K562 (cell line): ENCODE measurements at regions not wholly inside any gene's neighbourhood (a gene's known extent, or its start where the extent isn't known, plus 50 kb on each side); places are given as distances from the start of the nearest gene placed in this dataset.
A peak's percentile ranks its signal among the peaks of the same experiment; 100 is the strongest.

Source experiments
- ATAC-seq: fragments of 200-7000 bp; cut with Tn5 transposase; 3 replicates; pipeline ENCODE4 v1.9.1; 2020; ENCODE audit warnings: moderate library complexity
- BruUV-seq: library from RNA; stranded (reverse); fragments of 400-500 nt; replicated peaks from 2 replicates; lab custom pipeline; 2021; lab: Mats Ljungman, UMichigan
- CTCF ChIA-PET: fragments of 300-600 bp; formaldehyde crosslinking; extraction: SDS; loops from one replicate; lab custom pipeline; 2021; ENCODE audit warnings: low intra/inter-chr PET ratio; lab: Yijun Ruan, JAX
- POLR2A ChIA-PET: fragments of 300-600, 350-650 bp; sonication (Branson Sonifier 250); formaldehyde crosslinking; extraction: SDS; loops from one replicate; lab custom pipeline; 2021; ENCODE audit warnings: antibody characterized with exemption, inconsistent platforms; lab: Yijun Ruan, JAX
- DNase-seq, 4 experiments: peaks; one replicate each; pipeline versions ENCODE4 v3.0.0 to v3.0.0-alpha.2; 2011 to 2018; ENCODE audit warnings: low spot score in 3 of 4, mixed read lengths in 3 of 4; ENCODE audit errors: extremely low read depth in 1 of 4
- FAIRE-seq: peaks from 2 replicates; lab custom pipeline; 2011; peaks lifted over from hg19 to GRCh38; lab: Jason Lieb, UNC
- H2AFZ ChIP-seq: 2 replicates; pipeline ENCODE4 v1.6.0; 2011; ENCODE audit warnings: low read depth, low read length, control low read depth, inconsistent platforms
- H3K27ac ChIP-seq: fragments of 200-600 bp; 3 replicates; pipeline ENCODE4 v1.8.0; 2011; ENCODE audit warnings: low read depth, mild to moderate bottlenecking, control low read depth, inconsistent platforms, low read length, moderate library complexity, mixed read lengths; ENCODE audit errors: extremely low read depth
- H3K27me3 ChIP-seq, 2 experiments: fragments of 300-600 bp in 1 of 2; 2 replicates in 1 of 2; 3 replicates in 1 of 2; pipeline versions ENCODE4 v1.6.0 to v1.8.0; 2011; ENCODE audit warnings: inconsistent platforms in 2 of 2, low read length in 2 of 2, mild to moderate bottlenecking in 1 of 2, mixed read lengths in 1 of 2, moderate library complexity in 1 of 2; ENCODE audit not compliant: control insufficient read depth in 2 of 2, insufficient read depth in 2 of 2
- H3K36me3 ChIP-seq: fragments of 300-600 bp; 3 replicates; pipeline ENCODE4 v1.8.0; 2011; ENCODE audit warnings: mild to moderate bottlenecking, low read length, inconsistent platforms; ENCODE audit not compliant: control insufficient read depth, insufficient read depth
- H3K4me1 ChIP-seq, 2 experiments: fragments of 200-600 bp in 1 of 2; replicated peaks in 1 of 2; 2 replicates in 1 of 2; 3 replicates in 1 of 2; pipeline versions ENCODE4 v1.5.1 to v1.8.0; 2011; ENCODE audit warnings: inconsistent platforms in 2 of 2, low read length in 2 of 2, mild to moderate bottlenecking in 1 of 2, mixed read lengths in 1 of 2, moderate library complexity in 1 of 2; ENCODE audit not compliant: control insufficient read depth in 2 of 2, insufficient read depth in 2 of 2
- H3K4me2 ChIP-seq: 2 replicates; pipeline ENCODE4 v1.6.1; 2011; ENCODE audit warnings: low read length, control low read depth, inconsistent platforms, mixed read lengths; ENCODE audit not compliant: insufficient read depth
- H3K4me3 ChIP-seq: fragments of 200-600 bp; sonication (generic), shearing (Covaris generic); 2 replicates; pipeline ENCODE4 v1.5.1; 2016; ENCODE audit warnings: control low read depth, inconsistent platforms
- H3K79me2 ChIP-seq: fragments of 200-600 bp; 3 replicates; pipeline ENCODE4 v1.8.0; 2011; ENCODE audit warnings: low read length, inconsistent platforms; ENCODE audit not compliant: control insufficient read depth, insufficient read depth
- H3K9ac ChIP-seq, 2 experiments: 2 replicates each; pipeline versions ENCODE4 v1.6.0 to v1.6.1; 2011; ENCODE audit warnings: low read depth in 2 of 2, low read length in 2 of 2, control low read depth in 1 of 2, inconsistent platforms in 1 of 2, mild to moderate bottlenecking in 1 of 2, mixed read lengths in 1 of 2; ENCODE audit not compliant: insufficient read depth in 1 of 2
- H3K9me1 ChIP-seq: one replicate; pipeline ENCODE4 v1.6.0; 2011; ENCODE audit warnings: inconsistent platforms, mild to moderate bottlenecking, low read length, moderate library complexity; ENCODE audit not compliant: control insufficient read depth, insufficient read depth
- H3K9me3 ChIP-seq: replicated peaks from 2 replicates; pipeline ENCODE4 v1.5.1; 2011; ENCODE audit warnings: low read depth, low read length, inconsistent platforms; ENCODE audit not compliant: control insufficient read depth, insufficient read depth
- H4K20me1 ChIP-seq: replicated peaks from 2 replicates; pipeline ENCODE4 v1.6.1; 2011; ENCODE audit warnings: low read length, inconsistent platforms, mixed read lengths; ENCODE audit not compliant: control insufficient read depth, insufficient read depth
- CBX3 ChIP-seq, 2 experiments: IDR thresholded peaks; 1 replicate in 1 of 2; 2 replicates in 1 of 2; pipeline ENCODE4 v1.6.1; 2012; ENCODE audit warnings: inconsistent platforms in 2 of 2, low read length in 2 of 2, borderline replicate concordance in 1 of 2, control low read depth in 1 of 2
- KDM1A ChIP-seq, 2 experiments: fragments of 450-650 bp; IDR thresholded peaks; 2 replicates each; pipeline ENCODE4 v1.6.1; 2016; ENCODE audit warnings: mild to moderate bottlenecking in 2 of 2
- RCOR1 ChIP-seq, 2 experiments: IDR thresholded peaks; 2 replicates each; pipeline ENCODE4 v1.6.1; 2012; ENCODE audit warnings: low read depth in 2 of 2, low read length in 2 of 2, borderline replicate concordance in 1 of 2, improper control_type of control experiment in 1 of 2
- SOX6 ChIP-seq: fragments of 450-650 bp; IDR thresholded peaks from 2 replicates; pipeline ENCODE4 v1.6.1; 2014; ENCODE audit warnings: mild to moderate bottlenecking
- ZNF589 ChIP-seq: fragments of 200-800 bp; sonication (Bioruptor generic); IDR thresholded peaks from 2 replicates; pipeline ENCODE4 v1.6.1; 2016; ENCODE audit warnings: low read depth, missing genetic modification characterization, missing compliant biosample characterization
- ZNF77 ChIP-seq: fragments of 250-450 bp; sonication (Bioruptor Pico); IDR thresholded peaks from 2 replicates; pipeline ENCODE4 v1.5.0; 2020
- WGBS: fragments of 100-300 bp; shearing (Covaris generic); methylation state at CpG from one replicate; pipeline ENCODE4 v1.1.6; 2016; ENCODE audit warnings: low coverage, mixed read lengths; ENCODE audit not compliant: insufficient coverage; ENCODE audit errors: missing lambda C conversion rate; 5-methylcytosine and 5-hydroxymethylcytosine counted together
- in situ Hi-C: fragments of 300-500 bp; cut with MboI; formaldehyde crosslinking; loops from 4 replicates; pipeline ENCODE4 v1.15.0; 2018; ENCODE audit warnings: inconsistent platforms, mixed read lengths
- intact Hi-C: fragments of 100-400 bp; cut with micrococcal nuclease; formaldehyde crosslinking; loops from 2 replicates; pipeline ENCODE4 v1.14.2; 2022
- TF ChIP-seq, protein P1 (sequence below): fragments of 250-450 bp; sonication (Bioruptor Pico); IDR thresholded peaks from 2 replicates; pipeline ENCODE4 v1.8.0; 2022; ENCODE audit warnings: moderate library complexity, mild to moderate bottlenecking, inconsistent platforms
- TF ChIP-seq, protein P2 (sequence below): fragments of 200-600 bp; sonication (generic); IDR thresholded peaks from one replicate; pipeline ENCODE4 v1.6.1; 2012; ENCODE audit warnings: mild to moderate bottlenecking, low read depth, low read length, inconsistent platforms

DNA sequence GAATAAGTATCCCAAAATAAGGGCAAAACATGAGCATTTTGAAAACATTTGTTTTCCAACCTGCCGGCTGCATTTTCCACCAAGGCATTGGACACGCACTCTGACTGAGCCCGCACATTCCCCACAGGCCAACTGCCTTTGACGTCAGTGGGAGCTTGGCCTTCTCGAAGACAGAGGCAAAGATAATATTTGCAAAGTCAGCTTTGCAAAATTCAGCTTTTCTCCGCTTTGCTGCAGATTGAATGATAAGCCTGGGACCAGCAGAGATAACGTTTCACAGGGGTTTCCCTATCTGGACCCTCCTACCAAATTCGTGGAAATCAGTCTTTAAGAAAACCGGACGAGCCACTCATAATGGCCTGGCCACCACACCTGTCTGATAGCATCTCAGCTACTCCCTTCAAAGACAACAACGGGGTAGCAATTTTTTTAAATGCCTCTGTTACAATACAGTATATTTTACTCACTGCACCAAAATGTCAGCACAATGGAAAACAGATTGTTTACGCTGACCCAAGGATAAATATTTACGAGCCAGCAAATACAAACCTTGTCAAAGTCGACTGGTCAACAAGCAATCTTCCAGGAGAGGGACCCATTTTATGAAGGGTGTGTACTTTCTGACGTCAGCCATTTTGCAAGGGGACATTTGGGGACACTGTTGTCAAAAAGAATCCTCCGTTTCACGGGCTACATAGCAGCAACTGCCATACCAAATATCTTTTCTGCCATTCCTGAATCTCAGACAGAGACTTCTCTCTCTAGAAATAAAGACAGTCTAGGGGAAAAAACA is 100.5 kb downstream of the TFAP2A start:
- intact Hi-C loops, result loop anchor here (1.0 kb wide), 1 partner anchor 89 kb away; no protein-coding TSS in a partner anchor
- TF ChIP-seq KDM1A (IDR thresholded peaks at IDR 0.05) (0 out of 4 replicates have a peak, but pooled peaks of 1 of the 2 experiments have one; percentile 21), SOX6 (peak; percentile 95), RCOR1 (IDR thresholded peaks at IDR 0.05; ENCODE audit: borderline replicate concordance in 1 of 2, low read depth in 2 of 2, low read length in 2 of 2) (peak in 1 of 2 experiments; percentile 71; a peak in 1 of 4 replicates), CBX3 (IDR thresholded peaks at IDR 0.05; ENCODE audit: borderline replicate concordance in 1 of 2, low read length in 2 of 2) (peak in 1 of 2 experiments; percentile 51; a peak in 1 of 3 replicates), ZNF77 (CRISPR knock-in tag) (no peak), ZNF589 (CRISPR knock-in tag) (peak; percentile 66; the same call in 1 of the 2 replicates)
- TF ChIP-seq, protein P1, sequence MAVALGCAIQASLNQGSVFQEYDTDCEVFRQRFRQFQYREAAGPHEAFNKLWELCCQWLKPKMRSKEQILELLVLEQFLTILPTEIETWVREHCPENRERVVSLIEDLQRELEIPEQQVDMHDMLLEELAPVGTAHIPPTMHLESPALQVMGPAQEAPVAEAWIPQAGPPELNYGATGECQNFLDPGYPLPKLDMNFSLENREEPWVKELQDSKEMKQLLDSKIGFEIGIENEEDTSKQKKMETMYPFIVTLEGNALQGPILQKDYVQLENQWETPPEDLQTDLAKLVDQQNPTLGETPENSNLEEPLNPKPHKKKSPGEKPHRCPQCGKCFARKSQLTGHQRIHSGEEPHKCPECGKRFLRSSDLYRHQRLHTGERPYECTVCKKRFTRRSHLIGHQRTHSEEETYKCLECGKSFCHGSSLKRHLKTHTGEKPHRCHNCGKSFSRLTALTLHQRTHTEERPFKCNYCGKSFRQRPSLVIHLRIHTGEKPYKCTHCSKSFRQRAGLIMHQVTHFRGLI (CRISPR knock-in tag), result peak; percentile 72; the same call in 1 of the 2 replicates
- TF ChIP-seq, protein P2, sequence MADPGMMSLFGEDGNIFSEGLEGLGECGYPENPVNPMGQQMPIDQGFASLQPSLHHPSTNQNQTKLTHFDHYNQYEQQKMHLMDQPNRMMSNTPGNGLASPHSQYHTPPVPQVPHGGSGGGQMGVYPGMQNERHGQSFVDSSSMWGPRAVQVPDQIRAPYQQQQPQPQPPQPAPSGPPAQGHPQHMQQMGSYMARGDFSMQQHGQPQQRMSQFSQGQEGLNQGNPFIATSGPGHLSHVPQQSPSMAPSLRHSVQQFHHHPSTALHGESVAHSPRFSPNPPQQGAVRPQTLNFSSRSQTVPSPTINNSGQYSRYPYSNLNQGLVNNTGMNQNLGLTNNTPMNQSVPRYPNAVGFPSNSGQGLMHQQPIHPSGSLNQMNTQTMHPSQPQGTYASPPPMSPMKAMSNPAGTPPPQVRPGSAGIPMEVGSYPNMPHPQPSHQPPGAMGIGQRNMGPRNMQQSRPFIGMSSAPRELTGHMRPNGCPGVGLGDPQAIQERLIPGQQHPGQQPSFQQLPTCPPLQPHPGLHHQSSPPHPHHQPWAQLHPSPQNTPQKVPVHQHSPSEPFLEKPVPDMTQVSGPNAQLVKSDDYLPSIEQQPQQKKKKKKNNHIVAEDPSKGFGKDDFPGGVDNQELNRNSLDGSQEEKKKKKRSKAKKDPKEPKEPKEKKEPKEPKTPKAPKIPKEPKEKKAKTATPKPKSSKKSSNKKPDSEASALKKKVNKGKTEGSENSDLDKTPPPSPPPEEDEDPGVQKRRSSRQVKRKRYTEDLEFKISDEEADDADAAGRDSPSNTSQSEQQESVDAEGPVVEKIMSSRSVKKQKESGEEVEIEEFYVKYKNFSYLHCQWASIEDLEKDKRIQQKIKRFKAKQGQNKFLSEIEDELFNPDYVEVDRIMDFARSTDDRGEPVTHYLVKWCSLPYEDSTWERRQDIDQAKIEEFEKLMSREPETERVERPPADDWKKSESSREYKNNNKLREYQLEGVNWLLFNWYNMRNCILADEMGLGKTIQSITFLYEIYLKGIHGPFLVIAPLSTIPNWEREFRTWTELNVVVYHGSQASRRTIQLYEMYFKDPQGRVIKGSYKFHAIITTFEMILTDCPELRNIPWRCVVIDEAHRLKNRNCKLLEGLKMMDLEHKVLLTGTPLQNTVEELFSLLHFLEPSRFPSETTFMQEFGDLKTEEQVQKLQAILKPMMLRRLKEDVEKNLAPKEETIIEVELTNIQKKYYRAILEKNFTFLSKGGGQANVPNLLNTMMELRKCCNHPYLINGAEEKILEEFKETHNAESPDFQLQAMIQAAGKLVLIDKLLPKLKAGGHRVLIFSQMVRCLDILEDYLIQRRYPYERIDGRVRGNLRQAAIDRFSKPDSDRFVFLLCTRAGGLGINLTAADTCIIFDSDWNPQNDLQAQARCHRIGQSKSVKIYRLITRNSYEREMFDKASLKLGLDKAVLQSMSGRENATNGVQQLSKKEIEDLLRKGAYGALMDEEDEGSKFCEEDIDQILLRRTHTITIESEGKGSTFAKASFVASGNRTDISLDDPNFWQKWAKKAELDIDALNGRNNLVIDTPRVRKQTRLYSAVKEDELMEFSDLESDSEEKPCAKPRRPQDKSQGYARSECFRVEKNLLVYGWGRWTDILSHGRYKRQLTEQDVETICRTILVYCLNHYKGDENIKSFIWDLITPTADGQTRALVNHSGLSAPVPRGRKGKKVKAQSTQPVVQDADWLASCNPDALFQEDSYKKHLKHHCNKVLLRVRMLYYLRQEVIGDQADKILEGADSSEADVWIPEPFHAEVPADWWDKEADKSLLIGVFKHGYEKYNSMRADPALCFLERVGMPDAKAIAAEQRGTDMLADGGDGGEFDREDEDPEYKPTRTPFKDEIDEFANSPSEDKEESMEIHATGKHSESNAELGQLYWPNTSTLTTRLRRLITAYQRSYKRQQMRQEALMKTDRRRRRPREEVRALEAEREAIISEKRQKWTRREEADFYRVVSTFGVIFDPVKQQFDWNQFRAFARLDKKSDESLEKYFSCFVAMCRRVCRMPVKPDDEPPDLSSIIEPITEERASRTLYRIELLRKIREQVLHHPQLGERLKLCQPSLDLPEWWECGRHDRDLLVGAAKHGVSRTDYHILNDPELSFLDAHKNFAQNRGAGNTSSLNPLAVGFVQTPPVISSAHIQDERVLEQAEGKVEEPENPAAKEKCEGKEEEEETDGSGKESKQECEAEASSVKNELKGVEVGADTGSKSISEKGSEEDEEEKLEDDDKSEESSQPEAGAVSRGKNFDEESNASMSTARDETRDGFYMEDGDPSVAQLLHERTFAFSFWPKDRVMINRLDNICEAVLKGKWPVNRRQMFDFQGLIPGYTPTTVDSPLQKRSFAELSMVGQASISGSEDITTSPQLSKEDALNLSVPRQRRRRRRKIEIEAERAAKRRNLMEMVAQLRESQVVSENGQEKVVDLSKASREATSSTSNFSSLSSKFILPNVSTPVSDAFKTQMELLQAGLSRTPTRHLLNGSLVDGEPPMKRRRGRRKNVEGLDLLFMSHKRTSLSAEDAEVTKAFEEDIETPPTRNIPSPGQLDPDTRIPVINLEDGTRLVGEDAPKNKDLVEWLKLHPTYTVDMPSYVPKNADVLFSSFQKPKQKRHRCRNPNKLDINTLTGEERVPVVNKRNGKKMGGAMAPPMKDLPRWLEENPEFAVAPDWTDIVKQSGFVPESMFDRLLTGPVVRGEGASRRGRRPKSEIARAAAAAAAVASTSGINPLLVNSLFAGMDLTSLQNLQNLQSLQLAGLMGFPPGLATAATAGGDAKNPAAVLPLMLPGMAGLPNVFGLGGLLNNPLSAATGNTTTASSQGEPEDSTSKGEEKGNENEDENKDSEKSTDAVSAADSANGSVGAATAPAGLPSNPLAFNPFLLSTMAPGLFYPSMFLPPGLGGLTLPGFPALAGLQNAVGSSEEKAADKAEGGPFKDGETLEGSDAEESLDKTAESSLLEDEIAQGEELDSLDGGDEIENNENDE, result no peak

More for the DNA sequence above, 100.5 kb downstream of the TFAP2A start:
- no peaks in the 10 kb centered on the region for H3K9me1 ChIP-seq
- H3K4me3 ChIP-seq, result no peak overlapping the region
- peak; percentile 72 for FAIRE-seq
- H3K4me2 ChIP-seq, result peak overlapping the region; percentile 37
- POLR2A ChIA-PET, result interaction anchor here (0.7 to 1.7 kb wide), 5 partner anchors 9 to 80 kb away, joined by 3 to 21 read pairs (median 3); no protein-coding TSS in a partner anchor
- peak overlapping the region; percentile 75 for H2AFZ ChIP-seq
- BruUV-seq, result no TSS peak
- no peaks in the 10 kb centered on the region for H3K79me2 ChIP-seq
- no peaks in the 10 kb centered on the region for H4K20me1 ChIP-seq
- H3K4me1 ChIP-seq, result peaks cover 17 to 37% of the 10 kb centered on the region in 2 experiments
- H3K36me3 ChIP-seq, result no peaks in the 10 kb centered on the region
- peak overlapping the region; percentile 54 for H3K27ac ChIP-seq
- peaks cover 0 to 2% of the 10 kb centered on the region in 2 experiments; a peak in 2 of 5 replicates for H3K27me3 ChIP-seq
- CTCF ChIA-PET, result no interaction called here
- in situ Hi-C loops, result no loop called here
- WGBS, result 3% methylated on average over 17 of the region's 17 CpGs
- DNase-seq, result peak; percentile 23 to 73 (median 38)
- no peaks in the 10 kb centered on the region for H3K9me3 ChIP-seq
- H3K9ac ChIP-seq, result peak overlapping the region; percentile 39; a peak in 3 of 4 replicates
- ATAC-seq, result peak; percentile 70
